K562 (cell line): ENCODE measurements at regions not wholly inside any gene's neighbourhood (a gene's known extent, or its start where the extent isn't known, plus 50 kb on each side); places are given as distances from the start of the nearest gene placed in this dataset.

Source experiments
- BCOR ChIP-seq: fragments of 450-650 bp; IDR thresholded peaks from 2 replicates; pipeline ENCODE4 v1.6.1; 2016
- CXXC5 ChIP-seq: fragments of 250-450 bp; sonication (Bioruptor Pico); IDR thresholded peaks from 2 replicates; pipeline ENCODE4 v1.8.0; 2022; ENCODE audit warnings: inconsistent platforms, mild to moderate bottlenecking, moderate library complexity
- HDAC6 ChIP-seq: IDR thresholded peaks from 2 replicates; pipeline ENCODE4 v1.6.1; 2012; ENCODE audit warnings: low read depth, mild to moderate bottlenecking, control low read depth, inconsistent platforms, low read length, moderate library complexity
- MAFG ChIP-seq: fragments of 450-650 bp; conservative IDR thresholded peaks from 2 replicates; pipeline ENCODE4 v1.6.1; 2016; ENCODE audit warnings: missing genetic modification characterization, missing compliant biosample characterization
- MYNN ChIP-seq, 2 experiments: sonication (generic); formaldehyde crosslinking in 1 of 2; IDR thresholded peaks; 2 replicates each; pipeline versions ENCODE4 v1.5.0 to v1.6.1; 2016 to 2020; ENCODE audit warnings: antibody characterized with exemption in 1 of 2, missing genetic modification reagents in 1 of 2
- NR3C1 ChIP-seq: sonication (generic); formaldehyde crosslinking; IDR thresholded peaks from 2 replicates; pipeline ENCODE4 v1.8.1; 2022; ENCODE audit warnings: missing genetic modification reagents
- POLR3A ChIP-seq: IDR thresholded peaks from 2 replicates; pipeline ENCODE4 v1.6.1; 2011; ENCODE audit warnings: borderline replicate concordance, mild to moderate bottlenecking, moderate library complexity; ENCODE audit not compliant: insufficient read length, insufficient read depth; ENCODE audit errors: extremely low read depth
- PPARD ChIP-seq: fragments of 250-450 bp; sonication (Bioruptor Pico); IDR thresholded peaks from 2 replicates; pipeline ENCODE4 v1.8.0; 2022; ENCODE audit warnings: inconsistent platforms, mild to moderate bottlenecking, moderate library complexity
- SMARCE1 ChIP-seq: fragments of 450-650 bp; IDR thresholded peaks from 2 replicates; pipeline ENCODE4 v1.7.1; 2016; ENCODE audit warnings: mild to moderate bottlenecking
- SRSF1 ChIP-seq: fragments of 200-400 bp; formaldehyde crosslinking; IDR thresholded peaks from 2 replicates; pipeline ENCODE4 v1.6.1; 2017; ENCODE audit warnings: mild to moderate bottlenecking, low read depth, low read length, moderate library complexity
- TAF15 ChIP-seq: fragments of 200-400 bp; formaldehyde crosslinking; IDR thresholded peaks from 2 replicates; pipeline ENCODE4 v1.6.1; 2017; ENCODE audit warnings: mild to moderate bottlenecking, low read depth, low read length, moderate library complexity
- THAP7 ChIP-seq: fragments of 250-450 bp; sonication (Bioruptor Pico); IDR thresholded peaks from 2 replicates; pipeline ENCODE4 v1.5.0; 2021
- ZNF280A ChIP-seq: fragments of 450-650 bp; IDR thresholded peaks from 2 replicates; pipeline ENCODE4 v1.6.1; 2018; ENCODE audit warnings: mild to moderate bottlenecking, low read depth; ENCODE audit not compliant: partially characterized antibody
- TF ChIP-seq, protein P1 (sequence below): fragments of 450-650 bp; formaldehyde crosslinking; IDR thresholded peaks from 2 replicates; pipeline ENCODE4 v1.4.0; 2020; ENCODE audit warnings: mild to moderate bottlenecking, moderate library complexity
- TF ChIP-seq, protein P2 (sequence below): fragments of 450-650 bp; IDR thresholded peaks from 2 replicates; pipeline ENCODE4 v1.6.1; 2016; ENCODE audit warnings: mild to moderate bottlenecking
- TF ChIP-seq, protein P3 (sequence below): IDR thresholded peaks from 3 replicates; pipeline ENCODE4 v1.6.1; 2011; ENCODE audit warnings: borderline replicate concordance, mild to moderate bottlenecking; ENCODE audit not compliant: insufficient read length, insufficient read depth
- TF ChIP-seq, protein P4 (sequence below): sonication (generic); formaldehyde crosslinking; IDR thresholded peaks from 2 replicates; pipeline ENCODE4 v1.8.1; 2023; ENCODE audit warnings: mild to moderate bottlenecking, missing genetic modification reagents

DNA sequence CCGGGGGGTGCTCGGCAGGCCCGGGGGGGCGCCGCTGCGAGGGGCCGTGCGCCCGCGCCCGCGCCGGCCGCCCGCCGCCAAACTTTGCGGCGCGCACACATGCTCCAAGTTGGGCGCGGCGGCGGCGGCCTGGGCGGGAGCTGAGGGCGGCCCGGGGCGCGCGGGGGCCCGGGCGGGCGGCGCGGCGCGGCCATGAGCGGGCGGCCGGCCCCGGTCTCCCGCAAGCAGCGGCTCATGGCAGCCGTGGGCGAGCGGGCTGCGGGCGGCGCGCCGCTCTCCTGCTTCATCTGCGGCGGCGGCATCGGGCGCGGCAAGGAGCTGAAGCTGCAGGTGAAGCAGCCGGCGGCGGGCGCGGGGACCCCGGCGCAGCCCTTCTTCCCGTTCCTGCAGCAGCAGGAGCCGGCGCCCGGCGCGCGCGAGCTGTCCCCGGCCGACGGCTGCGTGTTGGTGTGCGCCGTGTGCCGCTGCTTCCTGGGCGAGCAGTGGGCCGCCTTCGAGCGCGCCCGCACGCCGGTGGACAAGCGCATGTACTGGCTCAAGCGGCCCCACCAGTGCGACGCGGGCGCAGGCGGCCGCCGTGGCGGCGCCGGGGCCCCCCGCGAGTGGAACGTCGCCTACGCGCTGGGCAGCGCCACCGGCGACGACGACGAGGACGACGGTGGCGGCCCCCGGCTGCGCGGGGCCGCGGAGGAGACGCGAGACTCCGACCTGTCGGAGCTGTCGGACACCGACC, 57.2 kb upstream of the CIBAR2 start (continued):
- TF ChIP-seq SRSF1 (no peak), SMARCE1 (no peak), MYNN (IDR thresholded peaks at IDR 0.05) (no peak), MYNN (CRISPR knock-in tag; IDR thresholded peaks at IDR 0.05) (no peak), THAP7 (CRISPR knock-in tag) (no peak), POLR3A (no peak), BCOR (no peak), HDAC6 (peak; percentile 72; the same call in 1 of the 2 replicates), ZNF280A (no peak), MAFG (tag) (no peak), CXXC5 (peak; percentile 86), PPARD (CRISPR knock-in tag) (no peak), TAF15 (no peak), NR3C1 (peak; percentile 74; the same call in 1 of the 2 replicates)
- TF ChIP-seq, protein P1, sequence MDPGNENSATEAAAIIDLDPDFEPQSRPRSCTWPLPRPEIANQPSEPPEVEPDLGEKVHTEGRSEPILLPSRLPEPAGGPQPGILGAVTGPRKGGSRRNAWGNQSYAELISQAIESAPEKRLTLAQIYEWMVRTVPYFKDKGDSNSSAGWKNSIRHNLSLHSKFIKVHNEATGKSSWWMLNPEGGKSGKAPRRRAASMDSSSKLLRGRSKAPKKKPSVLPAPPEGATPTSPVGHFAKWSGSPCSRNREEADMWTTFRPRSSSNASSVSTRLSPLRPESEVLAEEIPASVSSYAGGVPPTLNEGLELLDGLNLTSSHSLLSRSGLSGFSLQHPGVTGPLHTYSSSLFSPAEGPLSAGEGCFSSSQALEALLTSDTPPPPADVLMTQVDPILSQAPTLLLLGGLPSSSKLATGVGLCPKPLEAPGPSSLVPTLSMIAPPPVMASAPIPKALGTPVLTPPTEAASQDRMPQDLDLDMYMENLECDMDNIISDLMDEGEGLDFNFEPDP (CRISPR knock-in tag): no peak
- TF ChIP-seq, protein P2, sequence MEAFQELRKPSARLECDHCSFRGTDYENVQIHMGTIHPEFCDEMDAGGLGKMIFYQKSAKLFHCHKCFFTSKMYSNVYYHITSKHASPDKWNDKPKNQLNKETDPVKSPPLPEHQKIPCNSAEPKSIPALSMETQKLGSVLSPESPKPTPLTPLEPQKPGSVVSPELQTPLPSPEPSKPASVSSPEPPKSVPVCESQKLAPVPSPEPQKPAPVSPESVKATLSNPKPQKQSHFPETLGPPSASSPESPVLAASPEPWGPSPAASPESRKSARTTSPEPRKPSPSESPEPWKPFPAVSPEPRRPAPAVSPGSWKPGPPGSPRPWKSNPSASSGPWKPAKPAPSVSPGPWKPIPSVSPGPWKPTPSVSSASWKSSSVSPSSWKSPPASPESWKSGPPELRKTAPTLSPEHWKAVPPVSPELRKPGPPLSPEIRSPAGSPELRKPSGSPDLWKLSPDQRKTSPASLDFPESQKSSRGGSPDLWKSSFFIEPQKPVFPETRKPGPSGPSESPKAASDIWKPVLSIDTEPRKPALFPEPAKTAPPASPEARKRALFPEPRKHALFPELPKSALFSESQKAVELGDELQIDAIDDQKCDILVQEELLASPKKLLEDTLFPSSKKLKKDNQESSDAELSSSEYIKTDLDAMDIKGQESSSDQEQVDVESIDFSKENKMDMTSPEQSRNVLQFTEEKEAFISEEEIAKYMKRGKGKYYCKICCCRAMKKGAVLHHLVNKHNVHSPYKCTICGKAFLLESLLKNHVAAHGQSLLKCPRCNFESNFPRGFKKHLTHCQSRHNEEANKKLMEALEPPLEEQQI: no peak
- TF ChIP-seq, protein P3, sequence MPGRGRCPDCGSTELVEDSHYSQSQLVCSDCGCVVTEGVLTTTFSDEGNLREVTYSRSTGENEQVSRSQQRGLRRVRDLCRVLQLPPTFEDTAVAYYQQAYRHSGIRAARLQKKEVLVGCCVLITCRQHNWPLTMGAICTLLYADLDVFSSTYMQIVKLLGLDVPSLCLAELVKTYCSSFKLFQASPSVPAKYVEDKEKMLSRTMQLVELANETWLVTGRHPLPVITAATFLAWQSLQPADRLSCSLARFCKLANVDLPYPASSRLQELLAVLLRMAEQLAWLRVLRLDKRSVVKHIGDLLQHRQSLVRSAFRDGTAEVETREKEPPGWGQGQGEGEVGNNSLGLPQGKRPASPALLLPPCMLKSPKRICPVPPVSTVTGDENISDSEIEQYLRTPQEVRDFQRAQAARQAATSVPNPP: no peak
- TF ChIP-seq, protein P4, sequence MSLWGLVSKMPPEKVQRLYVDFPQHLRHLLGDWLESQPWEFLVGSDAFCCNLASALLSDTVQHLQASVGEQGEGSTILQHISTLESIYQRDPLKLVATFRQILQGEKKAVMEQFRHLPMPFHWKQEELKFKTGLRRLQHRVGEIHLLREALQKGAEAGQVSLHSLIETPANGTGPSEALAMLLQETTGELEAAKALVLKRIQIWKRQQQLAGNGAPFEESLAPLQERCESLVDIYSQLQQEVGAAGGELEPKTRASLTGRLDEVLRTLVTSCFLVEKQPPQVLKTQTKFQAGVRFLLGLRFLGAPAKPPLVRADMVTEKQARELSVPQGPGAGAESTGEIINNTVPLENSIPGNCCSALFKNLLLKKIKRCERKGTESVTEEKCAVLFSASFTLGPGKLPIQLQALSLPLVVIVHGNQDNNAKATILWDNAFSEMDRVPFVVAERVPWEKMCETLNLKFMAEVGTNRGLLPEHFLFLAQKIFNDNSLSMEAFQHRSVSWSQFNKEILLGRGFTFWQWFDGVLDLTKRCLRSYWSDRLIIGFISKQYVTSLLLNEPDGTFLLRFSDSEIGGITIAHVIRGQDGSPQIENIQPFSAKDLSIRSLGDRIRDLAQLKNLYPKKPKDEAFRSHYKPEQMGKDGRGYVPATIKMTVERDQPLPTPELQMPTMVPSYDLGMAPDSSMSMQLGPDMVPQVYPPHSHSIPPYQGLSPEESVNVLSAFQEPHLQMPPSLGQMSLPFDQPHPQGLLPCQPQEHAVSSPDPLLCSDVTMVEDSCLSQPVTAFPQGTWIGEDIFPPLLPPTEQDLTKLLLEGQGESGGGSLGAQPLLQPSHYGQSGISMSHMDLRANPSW (CRISPR knock-in tag): no peak
